ENCODE measurements at regions not wholly inside any gene's neighbourhood (a gene's known extent, or its start where the extent isn't known, plus 50 kb on each side); places are given as distances from the start of the nearest gene placed in this dataset.

DNA sequence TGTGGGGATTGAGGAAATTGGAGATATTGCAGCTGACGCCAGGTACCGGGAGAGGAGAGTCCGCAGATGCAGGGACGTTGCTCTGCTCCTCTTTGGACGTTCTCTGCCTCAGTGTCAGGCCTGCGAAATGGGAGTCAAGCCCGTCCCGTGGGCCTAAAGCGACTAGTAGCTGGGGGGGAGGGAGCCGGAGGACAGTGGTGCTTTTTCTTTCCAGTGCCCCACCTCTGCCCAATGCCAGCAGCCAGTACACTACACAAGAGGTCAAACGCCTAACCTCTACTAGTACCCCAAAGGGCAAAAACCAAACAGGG lies 413.6 kb upstream of the ESRRG start:
- no peak for TF ChIP-seq POLR2A (IDR thresholded peaks at IDR 0.05)
- TF ChIP-seq, protein P1, sequence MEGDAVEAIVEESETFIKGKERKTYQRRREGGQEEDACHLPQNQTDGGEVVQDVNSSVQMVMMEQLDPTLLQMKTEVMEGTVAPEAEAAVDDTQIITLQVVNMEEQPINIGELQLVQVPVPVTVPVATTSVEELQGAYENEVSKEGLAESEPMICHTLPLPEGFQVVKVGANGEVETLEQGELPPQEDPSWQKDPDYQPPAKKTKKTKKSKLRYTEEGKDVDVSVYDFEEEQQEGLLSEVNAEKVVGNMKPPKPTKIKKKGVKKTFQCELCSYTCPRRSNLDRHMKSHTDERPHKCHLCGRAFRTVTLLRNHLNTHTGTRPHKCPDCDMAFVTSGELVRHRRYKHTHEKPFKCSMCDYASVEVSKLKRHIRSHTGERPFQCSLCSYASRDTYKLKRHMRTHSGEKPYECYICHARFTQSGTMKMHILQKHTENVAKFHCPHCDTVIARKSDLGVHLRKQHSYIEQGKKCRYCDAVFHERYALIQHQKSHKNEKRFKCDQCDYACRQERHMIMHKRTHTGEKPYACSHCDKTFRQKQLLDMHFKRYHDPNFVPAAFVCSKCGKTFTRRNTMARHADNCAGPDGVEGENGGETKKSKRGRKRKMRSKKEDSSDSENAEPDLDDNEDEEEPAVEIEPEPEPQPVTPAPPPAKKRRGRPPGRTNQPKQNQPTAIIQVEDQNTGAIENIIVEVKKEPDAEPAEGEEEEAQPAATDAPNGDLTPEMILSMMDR (IDR thresholded peaks at IDR 0.05) = no peak
